Muscle of back (tissue), 3 donors: ENCODE measurements at regions not wholly inside any gene's neighbourhood (a gene's known extent, or its start where the extent isn't known, plus 50 kb on each side); places are given as distances from the start of the nearest gene placed in this dataset.

Experiments
- DNase-seq, 3 donors: peaks; one replicate each; pipeline versions ENCODE4 v3.0.0 to v3.0.0-alpha.2; 2013

GRCh38 chr3:105923140-105923539 is 54.3 kb upstream of the CBLB start:
- no peak for DNase-seq

- DNase-seq: no peak
Measured at GRCh38 chr3:105927741-105928140, 58.9 kb upstream of the CBLB start.

DNA sequence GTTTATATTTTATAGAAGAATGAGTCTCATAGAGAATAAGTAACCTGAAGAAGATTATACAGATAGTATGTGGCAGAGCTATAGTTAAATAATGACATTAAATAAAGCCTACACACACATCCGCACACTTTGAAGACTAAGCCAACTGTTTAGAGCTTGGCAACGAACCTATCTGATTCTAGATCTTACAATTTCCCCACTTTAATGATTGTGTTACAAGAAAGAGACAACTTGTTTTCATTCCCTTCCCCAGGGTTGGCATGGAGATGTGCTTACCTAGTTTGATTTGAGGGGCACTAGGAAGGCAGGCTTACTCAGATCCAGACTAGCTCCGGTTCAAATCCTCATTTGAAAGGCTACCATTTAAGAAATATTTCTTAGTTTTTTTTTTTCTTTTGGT is 61.9 kb upstream of the CBLB start:
- no peak for DNase-seq

GRCh38 chr3:105931500-105931899 is 62.7 kb upstream of the CBLB start:
- no peak for DNase-seq

DNA sequence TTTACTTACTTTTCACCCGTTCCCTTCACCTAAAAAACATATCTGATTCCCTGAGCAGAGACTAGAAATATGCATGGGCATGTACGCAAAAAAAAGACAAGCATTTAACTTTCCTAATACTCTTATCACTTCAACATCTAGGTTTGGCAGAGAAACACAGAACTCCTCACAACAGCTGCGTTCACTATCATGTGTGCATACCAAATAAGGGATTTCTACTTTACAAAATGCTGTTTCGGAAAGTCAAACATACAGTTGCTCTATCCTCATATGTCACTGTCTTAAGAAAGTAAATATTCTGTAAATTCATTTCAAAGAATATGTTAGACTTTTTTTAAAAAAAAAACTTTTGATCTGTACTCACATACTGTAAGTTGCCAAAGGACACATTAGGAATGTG is 65.1 kb upstream of the CBLB start:
- peak; percentile 16 to 53 (median 22) for DNase-seq

- DNase-seq: peak; percentile 62 to 93 (median 86)
Measured at GRCh38 chr3:105938101-105938500, 69.3 kb upstream of the CBLB start.

DNA sequence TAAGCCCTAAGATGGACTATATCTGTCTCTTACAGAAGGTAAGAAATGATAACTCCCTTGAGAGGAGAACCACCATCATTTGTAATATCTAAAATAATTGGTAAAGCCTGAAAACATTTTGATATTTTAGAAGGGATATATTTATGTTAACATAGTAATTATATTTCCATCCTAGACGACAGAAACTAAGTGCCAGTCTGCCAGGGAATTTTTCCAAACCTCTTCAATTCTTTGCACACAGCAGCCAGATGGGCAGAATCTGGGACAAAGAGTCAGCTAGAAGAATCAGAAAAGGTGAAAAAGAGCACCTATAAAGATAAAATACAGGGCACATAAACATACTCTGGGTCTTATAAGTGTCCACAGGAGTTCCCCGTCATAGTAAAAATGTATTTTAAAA is 70.0 kb upstream of the CBLB start:
- peak in 2 of 3 donors; percentile 33 to 59 for DNase-seq

DNA sequence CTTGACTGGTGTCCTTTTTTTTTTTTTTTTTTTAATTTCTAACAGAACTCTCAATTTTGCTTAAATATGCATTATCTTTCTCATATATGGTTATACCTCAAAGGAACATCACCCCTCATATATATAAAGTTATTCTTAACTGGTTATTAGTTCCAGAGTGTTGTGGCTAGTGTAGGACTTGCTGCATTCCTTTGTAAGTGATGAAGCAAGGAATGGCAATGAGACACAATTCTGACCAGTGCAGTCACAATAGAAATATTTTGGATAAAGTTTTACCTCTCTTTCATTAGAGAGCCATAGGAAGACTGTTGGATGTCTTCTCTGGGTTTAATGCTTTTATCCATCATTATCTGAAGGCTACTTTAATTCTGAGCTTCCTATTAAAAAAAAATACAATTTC is 75.5 kb upstream of the CBLB start:
- DNase-seq: peak in 1 of 3 donors; percentile 20

GRCh38 chr3:105944721-105945120 is 75.9 kb upstream of the CBLB start:
- DNase-seq: peak in 1 of 3 donors; percentile 63

- DNase-seq: no peak
Measured at GRCh38 chr3:105948101-105948500, 79.3 kb upstream of the CBLB start.

GRCh38 chr3:105950881-105951600 is 82.2 kb upstream of the CBLB start:
- peak; percentile 33 to 86 (median 43) for DNase-seq

GRCh38 chr3:105953831-105954230 is 85.0 kb upstream of the CBLB start:
- DNase-seq: no peak

- DNase-seq: no peak
Measured at GRCh38 chr3:105956306-105956705, 87.5 kb upstream of the CBLB start.

DNA sequence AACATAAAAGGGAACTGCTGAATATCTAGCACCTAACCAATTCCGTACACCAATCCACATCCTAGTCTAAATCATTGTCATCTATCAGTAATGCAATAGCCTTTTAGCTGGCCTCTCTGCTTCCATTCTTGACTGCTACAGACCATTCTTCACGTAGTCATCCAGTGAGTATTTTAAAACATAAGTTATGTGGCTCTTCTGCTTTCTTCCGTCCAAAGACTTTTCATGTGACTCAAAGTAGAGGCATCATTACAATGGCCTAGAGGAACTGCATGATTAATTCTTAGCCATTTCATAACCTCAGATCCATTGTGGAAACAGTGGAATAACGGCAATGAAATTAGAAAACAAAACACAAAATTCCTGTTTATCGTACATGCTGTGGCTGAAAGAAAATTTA is 88.9 kb upstream of the CBLB start:
- DNase-seq: peak in 1 of 3 donors; percentile 65

DNA sequence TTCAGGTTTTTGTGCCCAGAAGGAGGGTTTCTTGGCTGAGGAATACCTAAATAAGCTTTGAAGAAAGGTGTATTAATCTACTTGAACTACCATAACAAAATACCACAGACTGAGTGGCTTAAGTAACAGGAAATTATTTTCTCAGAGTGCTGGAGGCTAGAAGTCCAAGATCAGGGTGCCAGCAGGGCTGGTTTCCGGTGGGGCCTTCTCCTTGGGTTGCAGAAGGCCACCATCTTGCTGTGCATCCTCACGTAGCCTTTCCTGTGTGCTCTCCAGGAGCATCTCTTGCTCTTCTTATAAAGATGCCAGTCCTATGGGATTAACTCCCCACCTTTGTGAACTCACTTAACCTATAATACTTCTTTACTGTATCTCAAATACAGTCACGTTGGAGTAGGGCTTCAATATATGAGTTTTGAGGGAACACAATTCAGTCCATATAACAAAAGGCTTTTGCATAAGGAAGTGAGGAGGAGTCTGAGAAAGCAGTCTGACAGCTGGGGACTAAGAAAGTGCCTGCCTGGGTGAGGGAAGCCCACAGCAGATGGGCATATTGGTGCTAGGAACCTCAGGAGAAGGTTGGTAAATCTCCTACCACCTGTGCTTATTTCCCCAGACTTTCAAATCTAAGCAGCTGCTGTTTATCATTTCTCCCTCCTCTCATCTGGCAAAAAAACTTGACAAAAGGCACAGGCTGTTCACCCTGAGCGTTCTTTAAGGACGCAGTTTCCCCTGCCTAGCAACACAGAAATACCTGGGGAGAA is 89.6 kb upstream of the CBLB start:
- peak in 1 of 3 donors; percentile 46 for DNase-seq

DNA sequence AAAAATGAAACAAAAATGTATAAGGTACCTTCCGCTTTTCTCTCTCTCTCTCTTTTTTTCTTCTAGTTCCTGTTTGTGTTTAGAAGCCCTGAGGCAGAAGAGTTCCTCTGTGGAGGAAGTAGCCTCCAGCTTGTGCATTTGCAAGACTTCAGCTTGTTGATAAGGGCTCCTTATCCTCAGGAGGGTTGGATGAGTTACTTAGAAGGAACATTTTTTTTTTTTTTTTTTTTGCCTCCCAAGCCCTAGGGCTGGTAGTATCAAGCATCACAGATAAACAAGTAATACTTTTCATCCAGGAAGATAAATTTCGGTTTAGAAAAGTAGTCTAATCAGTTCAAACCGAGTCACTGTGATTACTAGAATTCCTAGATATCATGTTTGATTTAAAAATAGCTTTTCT is 91.0 kb upstream of the CBLB start:
- DNase-seq: no peak

DNA sequence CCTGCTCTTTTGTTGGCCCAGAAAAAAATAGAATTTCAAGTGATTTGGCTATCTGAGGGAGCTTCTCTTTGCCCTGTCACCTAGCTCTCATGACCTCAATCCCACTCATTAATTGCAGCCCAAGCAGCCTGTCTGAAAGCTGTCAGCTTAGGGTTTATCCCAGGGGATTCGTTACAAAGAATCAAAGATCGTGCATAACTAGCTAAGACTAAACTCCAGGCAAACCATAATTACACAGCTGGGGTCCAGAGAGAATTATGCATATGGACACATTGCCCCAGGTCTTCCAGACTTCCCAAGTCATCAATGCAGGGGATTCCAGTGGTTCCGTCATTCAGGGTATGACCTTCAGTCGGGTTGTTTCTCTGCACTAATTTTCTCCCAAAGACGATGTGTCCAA is 91.6 kb upstream of the CBLB start:
- DNase-seq: no peak

DNA sequence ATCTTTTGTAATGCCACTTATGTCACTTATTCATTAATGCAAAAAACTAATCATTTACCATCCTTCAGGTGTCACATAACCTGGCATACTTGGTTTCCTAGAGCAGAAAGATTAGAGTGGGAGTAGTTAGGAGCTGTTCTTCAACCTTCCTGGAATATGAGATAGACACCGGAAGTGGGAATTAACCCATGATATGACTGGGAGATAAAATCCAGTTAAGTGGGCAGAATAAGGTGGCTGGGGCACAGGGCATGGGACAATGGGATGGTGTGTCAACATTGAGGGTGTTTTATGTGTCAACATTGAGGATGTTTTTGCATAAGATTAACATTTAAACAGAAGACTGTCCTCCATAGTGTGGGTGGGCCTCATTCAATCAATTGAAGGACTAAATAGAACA is 94.3 kb upstream of the CBLB start:
- no peak for DNase-seq

DNA sequence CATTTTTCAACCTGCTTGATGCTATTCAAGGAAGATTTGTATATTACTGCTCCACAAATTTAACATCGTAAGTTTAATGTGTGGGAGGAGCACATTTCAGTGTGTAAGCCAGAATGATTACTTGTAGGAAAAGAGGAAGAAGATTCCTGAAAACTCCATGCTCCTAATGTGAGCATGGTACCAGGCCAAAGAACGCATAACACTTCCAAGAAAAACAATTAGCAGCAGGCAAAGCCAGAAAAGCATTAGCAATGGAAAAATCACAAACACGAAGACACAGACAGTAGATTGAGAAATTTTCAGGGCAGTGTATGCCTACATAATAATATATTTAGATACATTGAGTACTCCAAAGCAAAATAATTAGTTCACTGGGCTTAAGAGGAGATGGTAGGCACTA is 96.6 kb upstream of the CBLB start:
- peak; percentile 48 to 63 (median 49) for DNase-seq

DNA sequence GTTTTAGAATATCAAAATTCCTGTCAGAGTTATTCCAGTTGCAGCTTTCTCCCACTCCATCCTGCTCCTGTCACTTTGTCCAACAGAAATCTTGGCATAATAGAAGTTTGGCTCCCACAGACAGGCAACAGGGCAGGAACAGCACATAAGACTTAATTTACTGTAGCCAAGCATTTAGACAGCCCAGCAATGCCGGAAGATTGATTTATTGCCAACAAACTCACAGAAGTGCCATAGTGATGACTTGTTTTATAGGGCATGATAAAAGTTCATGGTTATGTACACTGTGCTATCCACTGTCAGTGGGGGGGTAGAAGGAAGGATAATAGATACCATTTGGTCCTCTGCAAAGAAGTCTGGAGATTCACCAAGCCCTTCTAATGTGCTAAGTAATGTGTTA is 98.3 kb upstream of the CBLB start:
- no peak for DNase-seq

DNA sequence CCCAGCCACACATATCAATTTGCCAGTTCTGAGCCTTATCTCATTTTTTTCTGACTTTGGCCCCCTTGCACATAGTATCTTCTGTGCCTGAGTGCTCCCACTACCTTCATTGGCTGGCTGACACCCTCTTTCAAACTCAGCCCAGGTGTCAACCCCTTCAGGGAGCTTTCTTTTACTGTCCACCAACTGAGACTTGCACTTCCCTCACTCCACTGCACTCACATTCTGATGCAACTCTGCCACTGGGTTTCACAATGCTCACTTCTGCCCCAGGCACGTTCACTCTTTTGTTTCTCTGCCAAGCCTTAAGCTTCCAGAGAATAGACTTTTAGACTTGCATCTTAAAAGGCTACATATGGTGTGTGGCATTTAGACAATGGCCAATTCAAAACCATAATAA is 101.5 kb upstream of the CBLB start:
- DNase-seq: no peak

DNA sequence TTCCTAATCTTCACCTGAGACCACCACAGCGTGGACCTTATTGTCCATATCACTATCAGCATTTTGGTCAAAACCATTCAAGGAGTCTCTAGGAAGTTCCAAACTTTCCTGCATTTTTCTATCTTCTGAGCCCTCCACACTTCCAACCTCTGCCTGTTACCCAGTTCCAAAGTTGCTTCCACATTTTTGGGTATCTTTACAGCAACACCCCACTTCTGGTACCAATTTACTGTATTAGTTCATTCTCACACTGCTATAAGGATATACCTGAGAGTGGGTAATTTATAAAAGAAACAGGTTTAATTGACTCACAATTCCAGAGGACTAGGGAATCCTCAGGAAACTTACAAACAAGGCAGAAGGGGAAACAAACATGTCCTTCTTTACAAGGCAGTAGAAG is 103.3 kb upstream of the CBLB start:
- no peak for DNase-seq

GRCh38 chr3:105974381-105974780 is 105.6 kb upstream of the CBLB start:
- DNase-seq: no peak

DNA sequence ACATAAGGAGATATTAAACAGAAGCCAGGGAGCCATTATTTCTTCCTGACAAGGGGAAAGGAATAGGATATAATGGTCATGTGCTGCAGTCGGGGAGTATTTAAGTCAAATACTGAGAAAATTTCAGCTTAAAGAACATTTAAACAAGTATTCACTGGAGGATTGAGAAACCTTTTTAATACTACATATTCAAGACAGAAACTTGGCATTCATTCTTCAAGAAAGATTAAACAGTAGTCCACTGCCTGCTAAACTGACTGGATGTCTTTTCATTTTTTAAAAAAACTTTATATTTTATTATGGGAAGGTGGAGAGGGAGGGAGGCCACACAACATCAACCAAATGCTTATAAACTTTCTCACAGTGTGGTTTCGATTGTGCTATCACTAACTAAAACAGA is 107.4 kb upstream of the CBLB start:
- peak in 1 of 3 donors; percentile 18 for DNase-seq
